Body of pancreas (tissue), 4 donors: ENCODE measurements at regions not wholly inside any gene's neighbourhood (a gene's known extent, or its start where the extent isn't known, plus 50 kb on each side); places are given as distances from the start of the nearest gene placed in this dataset.
"Not testable (repeated sequence)": the region's sequence is repeated elsewhere in the genome, so short reads cannot be mapped to it uniquely, and the experiment has no call there.

ENCODE experiments used
- POLR2A ChIP-seq, 3 donors: fragments of 450-650 bp; IDR thresholded peaks; one replicate each; pipeline ENCODE4 v1.6.1; 2016; ENCODE audit warnings: antibody characterized with exemption in 3 of 3, mild to moderate bottlenecking in 2 of 3
- TF ChIP-seq, protein P1 (sequence below), 7 experiments: fragments of 450-650 bp in 4 of 7; fragments of 200-600 bp in 3 of 7; sonication (generic) in 3 of 7; IDR thresholded peaks; one replicate each; pipeline ENCODE4 v1.5.1; 2016 to 2019; ENCODE audit warnings: antibody characterized with exemption in 7 of 7

DNA sequence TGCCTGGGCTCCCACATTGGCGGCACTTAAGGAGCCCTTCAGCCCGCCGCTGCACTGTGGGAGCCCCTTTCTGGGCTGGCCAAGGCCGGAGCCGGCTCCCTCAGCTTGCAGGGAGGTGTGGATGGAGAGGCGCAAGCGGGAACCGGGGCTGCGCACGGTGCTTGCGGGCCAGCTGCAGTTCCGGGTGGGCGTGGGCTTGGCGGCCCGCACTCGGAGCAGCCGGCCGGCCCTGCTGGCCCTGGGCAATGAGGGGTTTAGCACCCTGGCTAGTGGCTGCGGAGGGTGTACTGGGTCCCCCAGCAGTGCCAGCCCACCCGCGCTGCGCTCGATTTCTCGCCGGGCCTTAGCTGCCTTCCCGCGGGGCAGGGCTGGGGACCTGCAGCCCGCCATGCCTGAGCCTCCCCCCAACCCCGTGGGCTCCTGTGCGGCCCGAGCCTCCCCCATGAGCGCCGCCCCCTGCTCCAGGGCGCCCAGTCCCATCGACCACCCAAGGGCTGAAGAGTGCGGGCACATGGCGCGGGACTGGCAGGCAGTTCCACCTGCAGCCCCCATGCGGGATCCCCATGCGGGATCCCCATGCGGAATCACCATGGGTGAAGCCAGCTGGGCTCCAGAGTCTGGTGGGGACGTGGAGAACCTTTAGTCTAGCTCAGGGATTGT, 998.9 kb upstream of the MIR17HG start:
- TF ChIP-seq, protein P1, sequence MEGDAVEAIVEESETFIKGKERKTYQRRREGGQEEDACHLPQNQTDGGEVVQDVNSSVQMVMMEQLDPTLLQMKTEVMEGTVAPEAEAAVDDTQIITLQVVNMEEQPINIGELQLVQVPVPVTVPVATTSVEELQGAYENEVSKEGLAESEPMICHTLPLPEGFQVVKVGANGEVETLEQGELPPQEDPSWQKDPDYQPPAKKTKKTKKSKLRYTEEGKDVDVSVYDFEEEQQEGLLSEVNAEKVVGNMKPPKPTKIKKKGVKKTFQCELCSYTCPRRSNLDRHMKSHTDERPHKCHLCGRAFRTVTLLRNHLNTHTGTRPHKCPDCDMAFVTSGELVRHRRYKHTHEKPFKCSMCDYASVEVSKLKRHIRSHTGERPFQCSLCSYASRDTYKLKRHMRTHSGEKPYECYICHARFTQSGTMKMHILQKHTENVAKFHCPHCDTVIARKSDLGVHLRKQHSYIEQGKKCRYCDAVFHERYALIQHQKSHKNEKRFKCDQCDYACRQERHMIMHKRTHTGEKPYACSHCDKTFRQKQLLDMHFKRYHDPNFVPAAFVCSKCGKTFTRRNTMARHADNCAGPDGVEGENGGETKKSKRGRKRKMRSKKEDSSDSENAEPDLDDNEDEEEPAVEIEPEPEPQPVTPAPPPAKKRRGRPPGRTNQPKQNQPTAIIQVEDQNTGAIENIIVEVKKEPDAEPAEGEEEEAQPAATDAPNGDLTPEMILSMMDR (IDR thresholded peaks at IDR 0.05) = not testable (repeated sequence)
- TF ChIP-seq POLR2A (IDR thresholded peaks at IDR 0.05) = not testable (repeated sequence)
